GM12891 (cell line): ENCODE measurements at regions not wholly inside any gene's neighbourhood (a gene's known extent, or its start where the extent isn't known, plus 50 kb on each side); places are given as distances from the start of the nearest gene placed in this dataset.

ENCODE experiments used
- POLR2AphosphoS5 ChIP-seq: IDR thresholded peaks from 2 replicates; pipeline ENCODE4 v1.6.1; 2011; ENCODE audit warnings: low read depth, low read length, control low read depth
- TAF1 ChIP-seq: IDR thresholded peaks from 2 replicates; pipeline ENCODE4 v1.6.1; 2011; ENCODE audit warnings: low read depth, low read length, control low read depth

GRCh38 chr1:222329493-222330045 is 218.3 kb downstream of the HHIPL2 start:
- TF ChIP-seq TAF1 (no peak), POLR2AphosphoS5 (no peak)
